NCI-H2196 (cell line): ENCODE measurements at regions not wholly inside any gene's neighbourhood (a gene's known extent, or its start where the extent isn't known, plus 50 kb on each side); places are given as distances from the start of the nearest gene placed in this dataset.

Source experiments
- DNase-seq: peaks from one replicate; lab custom pipeline; 2025; ENCODE audit not compliant: unreplicated experiment; lab: John Stamatoyannopoulos, UW

DNA sequence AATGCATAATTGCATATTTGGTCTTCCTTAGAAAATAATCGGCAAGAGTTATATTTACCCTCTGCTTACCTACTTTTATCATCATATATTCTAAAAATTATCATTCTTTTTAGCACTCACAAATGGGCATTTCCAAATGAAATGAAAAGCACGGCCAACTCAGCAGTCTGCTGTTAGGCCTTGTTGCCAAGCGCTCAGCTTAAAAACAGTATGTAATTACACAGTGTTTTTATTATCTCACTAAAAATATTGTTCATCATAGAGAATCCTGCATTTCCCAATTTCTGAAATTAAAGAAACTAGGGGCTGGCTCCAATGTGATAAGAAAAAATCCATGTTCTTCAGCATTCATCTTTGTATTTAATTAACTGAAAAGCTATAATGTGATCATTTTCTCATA, 391.7 kb upstream of the ADARB2 start:
- no peak for DNase-seq

GRCh38 chr10:2124135-2124534, 386.8 kb upstream of the ADARB2 start:
- no peak for DNase-seq

GRCh38 chr10:2122431-2123124, 385.3 kb upstream of the ADARB2 start:
- no peak for DNase-seq

DNA sequence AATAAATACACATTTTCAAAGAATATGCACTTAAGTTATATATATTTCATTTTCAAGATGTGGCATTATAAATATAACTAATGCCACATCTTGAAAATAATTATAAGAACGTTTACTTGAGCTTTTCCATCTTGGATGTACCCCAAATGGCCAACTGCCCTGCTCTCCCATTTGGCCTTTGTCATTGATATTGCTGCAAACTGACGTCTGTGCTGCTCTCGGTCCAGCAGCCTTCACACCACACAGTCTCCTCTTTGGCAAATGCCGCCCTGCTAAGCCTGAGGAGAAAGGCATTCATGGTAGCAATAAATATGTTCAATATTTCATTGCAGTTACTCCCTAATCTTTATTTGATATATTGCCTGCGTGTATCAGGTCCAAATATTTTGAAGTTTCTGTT, 384.6 kb upstream of the ADARB2 start:
- DNase-seq: no peak

DNA sequence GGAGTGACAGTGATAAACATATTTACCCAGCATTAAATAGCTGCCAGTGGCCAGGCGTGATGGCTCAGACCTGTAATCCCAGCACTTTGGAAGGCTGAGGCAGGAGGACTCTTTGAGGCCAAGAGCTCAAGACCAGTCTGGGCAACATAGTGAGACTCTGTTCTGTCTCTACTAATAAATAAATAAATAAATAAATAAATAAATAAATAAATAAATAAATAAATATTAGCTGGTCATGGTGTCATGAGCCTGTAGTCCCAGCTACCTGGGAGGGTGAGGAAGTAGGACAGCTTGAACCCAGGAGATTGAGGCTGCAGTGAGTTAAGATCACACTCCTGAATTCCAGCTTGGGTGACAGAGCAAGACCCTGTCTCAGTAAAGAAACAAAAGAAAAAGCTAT, 384.0 kb upstream of the ADARB2 start:
- no peak for DNase-seq

DNA sequence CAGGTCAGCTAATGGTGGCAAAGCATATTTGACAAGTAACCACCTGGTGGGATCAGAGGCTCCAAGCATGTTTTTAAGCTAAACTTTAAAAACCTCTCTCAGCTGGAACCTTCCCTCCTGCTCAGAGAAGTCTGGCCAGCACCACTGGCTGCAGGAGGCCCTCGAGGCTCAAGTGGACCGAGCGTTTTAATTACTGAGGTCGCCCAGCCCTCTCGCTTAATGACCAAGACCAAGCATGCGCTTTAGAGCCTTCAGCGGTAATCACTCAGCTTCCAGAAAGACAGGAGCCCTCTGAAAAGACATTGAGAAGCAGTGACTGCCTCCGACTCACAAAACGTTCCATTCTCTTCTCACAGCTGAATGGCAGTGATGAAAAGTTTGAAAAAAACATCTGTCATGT, 383.4 kb upstream of the ADARB2 start:
- no peak for DNase-seq

- DNase-seq: no peak
These were observed 382.0 kb upstream of the ADARB2 start for GRCh38 chr10:2119316-2119715.

- no peak for DNase-seq
These were observed 380.9 kb upstream of the ADARB2 start for GRCh38 chr10:2118201-2118600.

- no peak for DNase-seq
These were observed 380.3 kb upstream of the ADARB2 start for GRCh38 chr10:2117641-2118040.

DNA sequence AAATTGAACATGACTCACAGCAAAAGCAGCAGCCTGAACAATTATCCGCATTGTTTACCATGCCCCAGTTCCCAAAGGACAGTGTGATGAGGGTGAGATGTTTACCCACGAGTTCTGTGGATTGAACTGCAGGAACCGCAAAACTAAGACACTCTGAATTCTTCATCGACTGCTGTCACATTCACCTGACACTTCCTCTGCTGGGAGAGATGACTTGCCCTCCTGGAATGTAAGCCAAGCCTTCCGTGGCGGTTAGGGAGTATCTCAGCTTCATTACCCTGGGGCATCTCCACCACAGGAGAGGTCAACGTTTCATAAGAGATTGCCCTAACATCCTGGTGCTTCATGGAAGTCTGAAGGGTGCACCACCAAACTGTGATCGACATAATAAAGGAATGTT, 374.6 kb upstream of the ADARB2 start:
- no peak for DNase-seq

GRCh38 chr10:2108496-2108895, 371.2 kb upstream of the ADARB2 start:
- no peak for DNase-seq

DNA sequence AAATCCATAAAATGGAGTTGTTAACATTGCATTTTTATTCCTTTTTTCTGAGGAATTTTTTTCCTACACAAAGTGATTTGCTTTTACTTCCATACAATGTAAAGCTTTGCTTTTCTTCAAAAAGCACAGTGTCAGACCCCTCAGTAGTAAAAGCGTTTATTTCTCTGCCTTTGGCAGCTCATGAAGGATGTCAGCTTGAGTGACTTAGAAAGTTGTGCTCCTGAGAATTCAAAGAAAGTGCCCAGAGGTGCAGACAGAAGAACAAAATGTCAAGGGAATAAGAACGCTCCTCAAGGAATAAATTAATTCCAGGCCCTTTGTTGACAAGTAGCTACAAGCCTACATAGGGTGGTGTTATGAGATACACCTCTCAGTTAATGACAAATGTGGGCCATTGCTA, 369.3 kb upstream of the ADARB2 start:
- no peak for DNase-seq

DNA sequence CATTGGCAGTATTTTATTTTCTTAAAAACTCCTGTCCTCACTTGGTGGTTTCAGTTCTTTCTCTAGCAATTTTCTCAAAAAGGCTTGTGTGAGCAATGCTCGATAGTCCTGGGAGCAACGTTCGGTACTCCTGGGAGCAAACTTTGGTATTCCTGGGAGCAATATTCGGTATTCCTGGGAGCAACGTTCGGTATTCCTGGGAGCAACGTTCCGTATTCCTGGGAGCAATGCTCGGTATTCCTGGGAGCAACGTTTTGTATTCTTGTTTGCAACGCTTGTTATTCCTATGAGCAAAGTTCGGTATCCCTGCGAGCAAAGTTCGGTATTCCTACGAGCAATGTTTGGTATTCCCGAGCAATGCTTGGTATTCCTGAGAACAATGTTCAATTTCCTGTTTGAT, 362.0 kb upstream of the ADARB2 start:
- no peak for DNase-seq

DNA sequence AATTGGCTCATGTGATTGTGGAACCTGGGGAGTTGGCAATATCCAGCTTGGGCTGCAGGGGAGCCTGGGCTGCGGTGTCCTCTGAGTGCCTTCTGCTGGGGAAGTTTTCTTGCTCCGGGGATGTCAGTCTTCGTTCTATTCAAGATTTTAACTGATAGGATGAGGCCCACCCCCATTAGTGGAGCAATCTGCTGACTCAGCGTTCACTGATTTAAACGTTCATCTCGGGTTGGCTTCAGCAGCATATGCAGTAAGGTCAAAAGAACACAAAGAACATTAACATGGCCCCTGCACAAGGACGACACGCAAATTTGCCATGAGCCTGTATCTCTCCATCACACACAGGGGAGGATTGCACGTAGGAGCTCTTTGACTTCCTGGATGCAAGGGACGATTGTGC, 360.6 kb upstream of the ADARB2 start:
- DNase-seq: no peak

DNA sequence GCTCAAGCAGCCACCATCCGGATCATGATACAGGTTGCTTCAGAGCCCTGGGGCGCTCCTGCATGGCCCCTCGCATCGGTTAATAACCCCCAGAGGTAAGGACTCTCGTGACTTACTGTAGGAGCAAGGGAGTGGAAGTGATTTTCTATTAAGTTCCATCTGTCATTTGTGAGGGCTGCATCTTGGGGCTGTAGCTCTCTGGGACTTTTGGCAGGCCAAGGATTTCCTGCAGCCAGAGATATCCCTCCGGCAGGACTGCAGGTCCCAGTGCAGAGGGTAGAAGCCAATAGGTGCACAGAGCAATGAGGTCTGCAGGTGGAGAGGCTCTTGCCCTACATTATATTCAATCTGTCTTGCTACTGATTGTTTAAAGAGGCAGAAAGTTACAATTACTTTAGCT, 356.8 kb upstream of the ADARB2 start:
- DNase-seq: no peak

- DNase-seq: no peak
These were observed 346.3 kb upstream of the ADARB2 start for GRCh38 chr10:2083591-2083990.

DNA sequence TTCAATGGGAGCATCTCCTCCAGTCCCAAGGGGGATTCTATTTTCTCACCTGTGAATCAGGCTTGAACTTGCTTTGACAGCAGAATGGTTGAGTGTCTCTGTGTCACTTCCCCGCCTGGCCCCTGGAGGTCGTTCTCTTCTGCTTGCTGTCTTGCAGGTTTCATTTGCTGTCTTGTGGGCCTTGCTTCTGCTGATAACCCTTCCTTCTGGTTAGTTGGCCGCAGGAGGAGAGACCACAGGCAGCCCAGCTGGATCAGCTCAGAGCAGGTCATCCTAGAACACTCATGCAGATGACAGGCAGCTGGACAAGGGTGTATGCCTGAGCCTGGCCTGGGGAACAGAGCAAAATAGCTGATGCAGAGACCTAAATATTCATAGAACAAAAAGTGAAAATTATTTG, 344.2 kb upstream of the ADARB2 start:
- DNase-seq: no peak

DNA sequence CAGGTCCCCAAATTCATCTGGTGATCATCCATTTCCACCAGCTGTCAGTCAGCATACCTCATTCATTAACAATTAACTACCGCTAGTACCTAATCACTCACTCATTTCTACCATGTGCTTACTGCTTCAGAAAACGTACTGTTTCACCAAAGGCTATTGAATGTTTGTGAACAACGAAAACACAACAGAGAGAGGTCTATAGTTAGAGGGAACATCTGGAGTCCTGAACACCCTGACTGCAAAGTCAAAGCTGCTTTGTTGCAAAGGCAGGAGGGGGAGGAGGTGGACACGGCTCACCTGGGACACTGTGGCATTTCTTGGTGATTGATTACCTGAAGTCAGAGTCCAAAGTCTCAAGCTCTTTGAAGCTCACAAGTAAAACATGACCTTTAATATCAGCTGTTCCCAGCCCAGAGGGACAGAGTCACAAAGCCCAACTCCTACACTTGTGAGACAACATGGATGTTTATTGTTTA, 342.3 kb upstream of the ADARB2 start:
- no peak for DNase-seq

DNA sequence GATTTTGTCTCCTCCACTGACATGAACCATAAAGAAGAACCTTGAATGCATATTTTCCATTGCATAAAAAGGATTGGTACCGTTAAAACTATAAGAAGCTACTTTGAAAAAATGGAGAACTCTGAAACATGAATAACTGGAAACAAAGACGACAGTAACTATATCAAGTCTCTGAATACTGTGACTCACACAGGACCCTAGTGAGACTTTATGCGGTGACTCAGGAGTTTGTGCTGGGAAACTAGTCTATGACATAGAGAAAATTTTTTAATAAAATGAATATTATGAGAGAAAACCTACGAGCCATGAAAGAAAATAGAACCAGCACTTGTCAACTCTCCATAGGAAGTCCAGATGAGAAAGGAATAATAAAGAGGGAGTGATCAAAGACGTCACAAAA, 339.9 kb upstream of the ADARB2 start:
- no peak for DNase-seq

GRCh38 chr10:2076528-2076927, 339.2 kb upstream of the ADARB2 start:
- DNase-seq: no peak

DNA sequence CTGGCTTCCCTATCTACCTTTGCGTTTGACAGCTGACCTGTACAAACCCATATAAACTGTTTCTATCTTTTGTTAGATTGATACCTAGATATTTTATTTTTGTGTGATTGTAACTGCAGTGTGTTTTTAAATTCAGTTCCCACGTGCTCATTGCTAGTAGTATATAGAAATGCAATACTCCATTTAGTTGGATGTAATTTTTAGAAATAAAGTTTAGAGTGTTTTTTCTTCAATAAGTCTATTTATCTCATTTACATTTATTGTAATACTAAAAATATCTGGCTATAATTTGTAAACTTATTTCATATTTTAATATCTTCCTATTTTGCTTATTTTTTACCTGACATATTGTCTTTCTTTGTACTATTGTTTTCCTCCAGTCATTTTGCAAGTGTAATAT, 329.7 kb upstream of the ADARB2 start:
- no peak for DNase-seq

GRCh38 chr10:2054728-2055127, 317.4 kb upstream of the ADARB2 start:
- DNase-seq: no peak

DNA sequence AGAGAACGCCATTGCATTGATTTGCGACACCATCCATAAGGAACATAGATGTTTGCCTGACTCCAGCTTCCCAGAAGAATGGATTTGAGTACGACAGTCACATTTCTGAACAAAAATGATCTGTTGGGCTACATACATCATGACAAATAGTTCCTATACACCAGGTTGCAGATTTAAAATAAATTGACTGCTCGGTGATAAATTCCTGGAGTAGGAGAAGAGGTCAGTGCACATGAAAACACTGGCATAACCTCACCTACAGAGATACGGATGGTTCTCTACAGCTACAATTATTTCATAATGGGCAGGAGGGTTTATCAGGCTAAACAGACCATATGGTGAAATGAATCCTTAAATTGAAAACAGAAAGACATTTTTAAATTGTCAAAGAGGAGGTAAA, 316.5 kb upstream of the ADARB2 start:
- DNase-seq: no peak
